Upper lobe of left lung (tissue), 4 donors: ENCODE measurements at regions not wholly inside any gene's neighbourhood (a gene's known extent, or its start where the extent isn't known, plus 50 kb on each side); places are given as distances from the start of the nearest gene placed in this dataset.

Experiments used
- POLR2A ChIP-seq, 4 donors: fragments of 450-650 bp; IDR thresholded peaks; one replicate each; pipeline ENCODE4 v1.5.1; 2016 to 2017; ENCODE audit warnings: antibody characterized with exemption in 4 of 4, mild to moderate bottlenecking in 2 of 4
- TF ChIP-seq, protein P1 (sequence below), 6 experiments: fragments of 450-650 bp in 4 of 6; fragments of 200-600 bp in 2 of 6; sonication (generic) in 2 of 6; IDR thresholded peaks; one replicate each; pipeline ENCODE4 v1.5.1; 2016 to 2019; ENCODE audit warnings: antibody characterized with exemption in 6 of 6

DNA sequence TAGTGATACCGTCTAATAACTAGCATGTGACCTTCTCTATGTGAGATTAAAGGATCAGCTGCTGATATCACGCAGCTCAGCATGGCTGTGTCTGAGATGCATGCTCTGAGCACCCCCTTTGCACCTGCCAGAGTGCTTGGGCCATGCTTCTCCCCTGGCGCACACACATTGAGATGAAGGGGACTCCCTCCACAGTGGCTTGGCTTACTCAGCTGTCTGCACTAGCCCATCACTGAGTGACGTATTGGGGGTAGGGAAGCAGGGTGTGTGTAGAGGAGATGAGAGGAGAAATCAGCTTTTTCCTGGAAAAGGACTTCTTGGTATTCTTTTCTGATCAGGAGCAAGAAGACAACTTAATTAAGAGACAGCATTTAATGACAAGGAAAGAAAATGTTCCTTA is 216.5 kb downstream of the BLID start:
- TF ChIP-seq, protein P1, sequence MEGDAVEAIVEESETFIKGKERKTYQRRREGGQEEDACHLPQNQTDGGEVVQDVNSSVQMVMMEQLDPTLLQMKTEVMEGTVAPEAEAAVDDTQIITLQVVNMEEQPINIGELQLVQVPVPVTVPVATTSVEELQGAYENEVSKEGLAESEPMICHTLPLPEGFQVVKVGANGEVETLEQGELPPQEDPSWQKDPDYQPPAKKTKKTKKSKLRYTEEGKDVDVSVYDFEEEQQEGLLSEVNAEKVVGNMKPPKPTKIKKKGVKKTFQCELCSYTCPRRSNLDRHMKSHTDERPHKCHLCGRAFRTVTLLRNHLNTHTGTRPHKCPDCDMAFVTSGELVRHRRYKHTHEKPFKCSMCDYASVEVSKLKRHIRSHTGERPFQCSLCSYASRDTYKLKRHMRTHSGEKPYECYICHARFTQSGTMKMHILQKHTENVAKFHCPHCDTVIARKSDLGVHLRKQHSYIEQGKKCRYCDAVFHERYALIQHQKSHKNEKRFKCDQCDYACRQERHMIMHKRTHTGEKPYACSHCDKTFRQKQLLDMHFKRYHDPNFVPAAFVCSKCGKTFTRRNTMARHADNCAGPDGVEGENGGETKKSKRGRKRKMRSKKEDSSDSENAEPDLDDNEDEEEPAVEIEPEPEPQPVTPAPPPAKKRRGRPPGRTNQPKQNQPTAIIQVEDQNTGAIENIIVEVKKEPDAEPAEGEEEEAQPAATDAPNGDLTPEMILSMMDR (IDR thresholded peaks at IDR 0.05), result no peak
- TF ChIP-seq POLR2A (IDR thresholded peaks at IDR 0.05), result no peak
